KBM-7 (cell line): ENCODE measurements at regions not wholly inside any gene's neighbourhood (a gene's known extent, or its start where the extent isn't known, plus 50 kb on each side); places are given as distances from the start of the nearest gene placed in this dataset.

ENCODE experiments used
- DNase-seq: peaks from one replicate; pipeline ENCODE4 v3.0.0-alpha.2; 2015
- in situ Hi-C: fragments of 300-500 bp; cut with MboI; formaldehyde crosslinking; loops from 2 replicates; pipeline ENCODE4 v1.14.3; 2020; ENCODE audit warnings: low sequenced_read_pairs, low pct_unique_long_range_greater_than_20kb, mixed read lengths

- in situ Hi-C loops = no loop called here
- no peak for DNase-seq
These were observed 80.7 kb upstream of the KIAA1217 start for GRCh38 chr10:24128066-24128730.

GRCh38 chr10:24132741-24133140 lies 76.2 kb upstream of the KIAA1217 start:
- no peak for DNase-seq
- in situ Hi-C loops = no loop called here

GRCh38 chr10:24133835-24134234 lies 75.1 kb upstream of the KIAA1217 start:
- DNase-seq = no peak
- in situ Hi-C loops = no loop called here

GRCh38 chr10:24136070-24136469 lies 72.9 kb upstream of the KIAA1217 start:
- in situ Hi-C loops = no loop called here
- DNase-seq = no peak

GRCh38 chr10:24147321-24147720 lies 61.6 kb upstream of the KIAA1217 start:
- DNase-seq = no peak
- in situ Hi-C loops = no loop called here

- no peak for DNase-seq
- in situ Hi-C loops = no loop called here
These were observed 59.3 kb upstream of the KIAA1217 start for GRCh38 chr10:24149640-24150039.

GRCh38 chr10:24150853-24151252 lies 58.1 kb upstream of the KIAA1217 start:
- in situ Hi-C loops = no loop called here
- no peak for DNase-seq

GRCh38 chr10:24152270-24152669 lies 56.7 kb upstream of the KIAA1217 start:
- in situ Hi-C loops = no loop called here
- no peak for DNase-seq

GRCh38 chr10:24153031-24153430 lies 55.9 kb upstream of the KIAA1217 start:
- no peak for DNase-seq
- in situ Hi-C loops = no loop called here

- DNase-seq = no peak
- in situ Hi-C loops = no loop called here
These were observed 55.4 kb upstream of the KIAA1217 start for GRCh38 chr10:24153537-24153936.

GRCh38 chr10:24156686-24157085 lies 52.3 kb upstream of the KIAA1217 start:
- in situ Hi-C loops = no loop called here
- no peak for DNase-seq

GRCh38 chr10:24157567-24157966 lies 51.4 kb upstream of the KIAA1217 start:
- in situ Hi-C loops = no loop called here
- DNase-seq = no peak
